Fibroblast of pulmonary artery (primary cell): ENCODE measurements at regions not wholly inside any gene's neighbourhood (a gene's known extent, or its start where the extent isn't known, plus 50 kb on each side); places are given as distances from the start of the nearest gene placed in this dataset.

Experiments
- DNase-seq: peaks from one replicate; pipeline ENCODE4 v3.0.0-alpha.2; 2010; ENCODE audit warnings: low read depth
- H3K4me3 ChIP-seq: replicated peaks from 2 replicates; pipeline ENCODE4 v1.5.1; 2011; ENCODE audit warnings: low read depth, mild to moderate bottlenecking, control low read depth, low read length, moderate library complexity
- CTCF ChIP-seq: IDR thresholded peaks from 2 replicates; pipeline ENCODE4 v1.5.1; 2011; ENCODE audit warnings: mild to moderate bottlenecking, control low read depth, low read length, inconsistent platforms; ENCODE audit errors: missing control alignments

GRCh38 chr15:93974804-93975481, 256.4 kb upstream of the MCTP2 start:
- DNase-seq: peak; percentile 30
- TF ChIP-seq CTCF: peak; percentile 16
- no peak overlapping the region for H3K4me3 ChIP-seq

- no peak for TF ChIP-seq CTCF
- no peak overlapping the region for H3K4me3 ChIP-seq
- no peak for DNase-seq
Observed at GRCh38 chr15:93973287-93973686, 258.1 kb upstream of the MCTP2 start.

- H3K4me3 ChIP-seq: no peak overlapping the region
- DNase-seq: no peak
- TF ChIP-seq CTCF: no peak
Observed at GRCh38 chr15:93968773-93969172, 262.6 kb upstream of the MCTP2 start.

GRCh38 chr15:93965304-93965908, 266.0 kb upstream of the MCTP2 start:
- no peak for TF ChIP-seq CTCF
- H3K4me3 ChIP-seq: no peak overlapping the region
- no peak for DNase-seq

GRCh38 chr15:93954985-93955571, 276.3 kb upstream of the MCTP2 start:
- TF ChIP-seq CTCF: no peak
- no peak for DNase-seq

GRCh38 chr15:93948726-93949125, 282.6 kb upstream of the MCTP2 start:
- TF ChIP-seq CTCF: no peak
- DNase-seq: no peak
- H3K4me3 ChIP-seq: no peak overlapping the region

More at GRCh38 chr15:93954985-93955571, 276.3 kb upstream of the MCTP2 start:
- no peak overlapping the region for H3K4me3 ChIP-seq

- no peak for TF ChIP-seq CTCF
- no peak overlapping the region for H3K4me3 ChIP-seq
- DNase-seq: no peak
Observed at GRCh38 chr15:93943586-93943985, 287.8 kb upstream of the MCTP2 start.
